ENCODE measurements at regions not wholly inside any gene's neighbourhood (a gene's known extent, or its start where the extent isn't known, plus 50 kb on each side); places are given as distances from the start of the nearest gene placed in this dataset.
A peak's percentile ranks its signal among the peaks of the same experiment; 100 is the strongest.

DNA sequence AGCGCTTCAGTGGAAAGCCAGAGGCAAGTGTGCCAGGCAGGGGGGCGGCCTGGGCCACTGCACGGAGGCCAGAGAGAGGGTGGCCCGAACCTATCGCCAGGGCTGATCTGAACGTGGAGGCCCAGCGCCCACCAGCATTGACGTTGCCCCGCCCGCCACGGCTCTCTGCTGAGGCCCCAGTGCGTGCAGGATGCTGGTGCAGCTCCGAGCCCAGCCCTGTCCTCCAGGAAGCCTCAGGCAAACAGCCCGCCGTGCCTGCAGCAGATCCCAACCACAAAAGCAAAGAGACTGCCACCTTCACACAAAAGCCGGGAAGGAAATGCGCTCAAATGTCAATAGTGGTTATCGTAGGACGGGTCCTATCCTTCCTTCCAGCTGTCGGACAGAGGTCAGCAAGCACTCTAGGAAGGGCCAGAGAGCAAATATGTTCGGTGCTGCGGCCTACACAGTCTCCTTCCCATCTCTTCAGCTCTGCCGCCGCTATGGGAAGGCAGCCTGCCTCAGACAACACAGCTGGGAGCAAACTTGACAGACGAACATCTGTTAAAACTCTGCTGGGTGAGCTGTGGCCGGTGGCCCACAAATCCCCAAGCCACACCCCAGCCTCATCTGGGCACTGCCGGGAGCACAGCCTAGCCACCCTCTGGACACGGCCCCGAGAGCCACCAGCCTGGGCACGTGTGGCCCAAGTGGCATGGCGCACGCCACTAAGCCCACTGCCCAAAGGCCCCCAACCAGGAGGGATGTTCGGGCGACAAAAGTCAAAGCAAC, 146.2 kb downstream of the CRYBB2 start (continued):
- TF ChIP-seq, protein P1, sequence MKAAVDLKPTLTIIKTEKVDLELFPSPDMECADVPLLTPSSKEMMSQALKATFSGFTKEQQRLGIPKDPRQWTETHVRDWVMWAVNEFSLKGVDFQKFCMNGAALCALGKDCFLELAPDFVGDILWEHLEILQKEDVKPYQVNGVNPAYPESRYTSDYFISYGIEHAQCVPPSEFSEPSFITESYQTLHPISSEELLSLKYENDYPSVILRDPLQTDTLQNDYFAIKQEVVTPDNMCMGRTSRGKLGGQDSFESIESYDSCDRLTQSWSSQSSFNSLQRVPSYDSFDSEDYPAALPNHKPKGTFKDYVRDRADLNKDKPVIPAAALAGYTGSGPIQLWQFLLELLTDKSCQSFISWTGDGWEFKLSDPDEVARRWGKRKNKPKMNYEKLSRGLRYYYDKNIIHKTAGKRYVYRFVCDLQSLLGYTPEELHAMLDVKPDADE (IDR thresholded peaks at IDR 0.05), result no peak
- no peak for TF ChIP-seq EZH2 (IDR thresholded peaks at IDR 0.05; ENCODE audit: low read depth, unreplicated experiment)
- no peak for TF ChIP-seq POLR2AphosphoS5 (IDR thresholded peaks at IDR 0.05; ENCODE audit: low read depth)
- TF ChIP-seq, protein P2, sequence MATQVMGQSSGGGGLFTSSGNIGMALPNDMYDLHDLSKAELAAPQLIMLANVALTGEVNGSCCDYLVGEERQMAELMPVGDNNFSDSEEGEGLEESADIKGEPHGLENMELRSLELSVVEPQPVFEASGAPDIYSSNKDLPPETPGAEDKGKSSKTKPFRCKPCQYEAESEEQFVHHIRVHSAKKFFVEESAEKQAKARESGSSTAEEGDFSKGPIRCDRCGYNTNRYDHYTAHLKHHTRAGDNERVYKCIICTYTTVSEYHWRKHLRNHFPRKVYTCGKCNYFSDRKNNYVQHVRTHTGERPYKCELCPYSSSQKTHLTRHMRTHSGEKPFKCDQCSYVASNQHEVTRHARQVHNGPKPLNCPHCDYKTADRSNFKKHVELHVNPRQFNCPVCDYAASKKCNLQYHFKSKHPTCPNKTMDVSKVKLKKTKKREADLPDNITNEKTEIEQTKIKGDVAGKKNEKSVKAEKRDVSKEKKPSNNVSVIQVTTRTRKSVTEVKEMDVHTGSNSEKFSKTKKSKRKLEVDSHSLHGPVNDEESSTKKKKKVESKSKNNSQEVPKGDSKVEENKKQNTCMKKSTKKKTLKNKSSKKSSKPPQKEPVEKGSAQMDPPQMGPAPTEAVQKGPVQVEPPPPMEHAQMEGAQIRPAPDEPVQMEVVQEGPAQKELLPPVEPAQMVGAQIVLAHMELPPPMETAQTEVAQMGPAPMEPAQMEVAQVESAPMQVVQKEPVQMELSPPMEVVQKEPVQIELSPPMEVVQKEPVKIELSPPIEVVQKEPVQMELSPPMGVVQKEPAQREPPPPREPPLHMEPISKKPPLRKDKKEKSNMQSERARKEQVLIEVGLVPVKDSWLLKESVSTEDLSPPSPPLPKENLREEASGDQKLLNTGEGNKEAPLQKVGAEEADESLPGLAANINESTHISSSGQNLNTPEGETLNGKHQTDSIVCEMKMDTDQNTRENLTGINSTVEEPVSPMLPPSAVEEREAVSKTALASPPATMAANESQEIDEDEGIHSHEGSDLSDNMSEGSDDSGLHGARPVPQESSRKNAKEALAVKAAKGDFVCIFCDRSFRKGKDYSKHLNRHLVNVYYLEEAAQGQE (IDR thresholded peaks at IDR 0.05; ENCODE audit: unreplicated experiment), result no peak
- TF ChIP-seq, protein P3, sequence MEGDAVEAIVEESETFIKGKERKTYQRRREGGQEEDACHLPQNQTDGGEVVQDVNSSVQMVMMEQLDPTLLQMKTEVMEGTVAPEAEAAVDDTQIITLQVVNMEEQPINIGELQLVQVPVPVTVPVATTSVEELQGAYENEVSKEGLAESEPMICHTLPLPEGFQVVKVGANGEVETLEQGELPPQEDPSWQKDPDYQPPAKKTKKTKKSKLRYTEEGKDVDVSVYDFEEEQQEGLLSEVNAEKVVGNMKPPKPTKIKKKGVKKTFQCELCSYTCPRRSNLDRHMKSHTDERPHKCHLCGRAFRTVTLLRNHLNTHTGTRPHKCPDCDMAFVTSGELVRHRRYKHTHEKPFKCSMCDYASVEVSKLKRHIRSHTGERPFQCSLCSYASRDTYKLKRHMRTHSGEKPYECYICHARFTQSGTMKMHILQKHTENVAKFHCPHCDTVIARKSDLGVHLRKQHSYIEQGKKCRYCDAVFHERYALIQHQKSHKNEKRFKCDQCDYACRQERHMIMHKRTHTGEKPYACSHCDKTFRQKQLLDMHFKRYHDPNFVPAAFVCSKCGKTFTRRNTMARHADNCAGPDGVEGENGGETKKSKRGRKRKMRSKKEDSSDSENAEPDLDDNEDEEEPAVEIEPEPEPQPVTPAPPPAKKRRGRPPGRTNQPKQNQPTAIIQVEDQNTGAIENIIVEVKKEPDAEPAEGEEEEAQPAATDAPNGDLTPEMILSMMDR (conservative IDR thresholded peaks at IDR 0.05; ENCODE audit: low read depth in 2 of 2), result no peak
- no peak for TF ChIP-seq ZNF331 (CRISPR knock-in tag; IDR thresholded peaks at IDR 0.05; ENCODE audit: low read depth)
- no peak for TF ChIP-seq EZH2phosphoT487 (IDR thresholded peaks at IDR 0.05; ENCODE audit: unreplicated experiment)
- TF ChIP-seq ZNF114 (CRISPR knock-in tag; IDR thresholded peaks at IDR 0.05), result no peak

DNA sequence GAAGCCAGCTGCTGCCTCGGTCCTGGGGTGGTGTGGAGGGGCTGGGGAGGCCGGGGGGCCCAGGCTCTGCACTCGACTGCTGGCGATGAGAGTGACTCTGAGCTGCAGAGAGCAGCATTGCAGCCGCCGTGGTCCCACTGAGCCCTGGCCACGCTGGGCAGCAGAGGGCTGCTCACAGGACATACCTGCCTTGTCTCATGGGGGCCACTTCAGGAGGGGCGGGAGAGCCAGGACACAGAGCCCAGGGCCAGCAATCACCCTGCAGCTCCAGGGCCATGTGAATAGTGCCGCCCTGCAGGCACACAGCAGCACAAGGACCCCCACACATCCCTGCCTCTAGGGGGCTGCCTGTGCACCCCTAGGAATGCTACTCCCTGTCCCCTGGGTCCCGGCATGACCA, 147.0 kb downstream of the CRYBB2 start:
- ATAC-seq (peak; percentile 26), DNase-seq (ENCODE audit: low spot score) (peak; percentile 43)
- H3K36me3 ChIP-seq (ENCODE audit: insufficient read depth), result no peaks in the 10 kb centered on the region
- H3K27me3 ChIP-seq (ENCODE audit: insufficient read depth), result no peaks in the 10 kb centered on the region
- Mint-ChIP-seq H3K4me1 (peaks cover 16% of the 10 kb centered on the region), H3K36me3 (ENCODE audit: low read depth) (peaks cover 3% of the 10 kb centered on the region; the same call in 2 of the 3 replicates), H3K9me3 (no peaks in the 10 kb centered on the region), H3K27ac (peak overlapping the region; percentile 67; the same call in 1 of the 2 replicates), H3K4me3 (no peak overlapping the region), H3K27me3 (ENCODE audit: insufficient read depth, low read depth, poor library complexity) (peaks cover 18% of the 10 kb centered on the region)
- no peak overlapping the region for H2AFZ ChIP-seq
- no peak overlapping the region for H3K4me2 ChIP-seq
- 0 out of 2 replicates have a peak, but pooled peaks cover 5% of the 10 kb centered on the region for H3K4me1 ChIP-seq (ENCODE audit: insufficient read depth)
- TF ChIP-seq, protein P3 (conservative IDR thresholded peaks at IDR 0.05; ENCODE audit: low read depth in 2 of 2), result peak; percentile 38 to 64
- TF ChIP-seq JUNB (IDR thresholded peaks at IDR 0.05; ENCODE audit: unreplicated experiment), result no peak
- no peak for TF ChIP-seq EZH2phosphoT487 (IDR thresholded peaks at IDR 0.05; ENCODE audit: unreplicated experiment)
- H3K4me3 ChIP-seq, result no peak overlapping the region
- no peaks in the 10 kb centered on the region for H3K9me2 ChIP-seq (ENCODE audit: insufficient read depth)
- peaks cover 12% of the 10 kb centered on the region for H4K20me1 ChIP-seq (replicated peaks; ENCODE audit: insufficient read depth)
- 0 out of 2 replicates have a peak overlapping the region, but pooled peaks have one; percentile 32 for H3K27ac ChIP-seq (ENCODE audit: low read depth)
- H3K79me2 ChIP-seq (replicated peaks; ENCODE audit: insufficient read depth), result 0 out of 2 replicates have a peak, but pooled peaks cover 12% of the 10 kb centered on the region
- H3F3A ChIP-seq (replicated peaks; ENCODE audit: low read depth), result 0 out of 2 replicates have a peak, but pooled peaks cover 2% of the 10 kb centered on the region

Data from GM23338 (cell line).